Loucy (cell line): ENCODE measurements at regions not wholly inside any gene's neighbourhood (a gene's known extent, or its start where the extent isn't known, plus 50 kb on each side); places are given as distances from the start of the nearest gene placed in this dataset.

Experiments
- EZH2phosphoT487 ChIP-seq: fragments of 200-600 bp; IDR thresholded peaks from 2 replicates; pipeline ENCODE4 v1.6.1; 2018; ENCODE audit warnings: antibody characterized with exemption, mild to moderate bottlenecking, moderate library complexity, borderline replicate concordance
- TF ChIP-seq, protein P1 (sequence below): fragments of 200-600 bp; sonication (generic); conservative IDR thresholded peaks from 2 replicates; pipeline ENCODE4 v1.5.1; 2014; ENCODE audit warnings: mild to moderate bottlenecking, antibody characterized with exemption, low read length

DNA sequence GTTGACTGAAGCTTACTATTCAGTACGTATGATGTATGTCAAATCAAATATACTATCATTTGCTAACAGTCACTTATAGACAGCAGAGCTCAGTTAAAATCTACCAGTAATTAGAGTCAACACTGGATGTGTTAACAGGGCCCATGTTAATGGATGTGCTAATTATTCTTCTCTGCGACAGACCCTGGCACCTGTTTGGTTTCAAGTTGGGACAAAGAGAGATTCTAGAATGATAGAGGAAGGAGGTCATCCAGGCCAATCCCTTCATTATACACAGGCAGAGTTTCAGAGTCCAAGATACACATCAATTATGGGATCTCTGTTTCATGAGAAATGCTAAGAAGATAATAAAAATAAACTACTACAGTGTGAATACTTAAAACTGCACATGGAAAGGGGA, 615.0 kb downstream of the ZNF608 start:
- TF ChIP-seq, protein P1, sequence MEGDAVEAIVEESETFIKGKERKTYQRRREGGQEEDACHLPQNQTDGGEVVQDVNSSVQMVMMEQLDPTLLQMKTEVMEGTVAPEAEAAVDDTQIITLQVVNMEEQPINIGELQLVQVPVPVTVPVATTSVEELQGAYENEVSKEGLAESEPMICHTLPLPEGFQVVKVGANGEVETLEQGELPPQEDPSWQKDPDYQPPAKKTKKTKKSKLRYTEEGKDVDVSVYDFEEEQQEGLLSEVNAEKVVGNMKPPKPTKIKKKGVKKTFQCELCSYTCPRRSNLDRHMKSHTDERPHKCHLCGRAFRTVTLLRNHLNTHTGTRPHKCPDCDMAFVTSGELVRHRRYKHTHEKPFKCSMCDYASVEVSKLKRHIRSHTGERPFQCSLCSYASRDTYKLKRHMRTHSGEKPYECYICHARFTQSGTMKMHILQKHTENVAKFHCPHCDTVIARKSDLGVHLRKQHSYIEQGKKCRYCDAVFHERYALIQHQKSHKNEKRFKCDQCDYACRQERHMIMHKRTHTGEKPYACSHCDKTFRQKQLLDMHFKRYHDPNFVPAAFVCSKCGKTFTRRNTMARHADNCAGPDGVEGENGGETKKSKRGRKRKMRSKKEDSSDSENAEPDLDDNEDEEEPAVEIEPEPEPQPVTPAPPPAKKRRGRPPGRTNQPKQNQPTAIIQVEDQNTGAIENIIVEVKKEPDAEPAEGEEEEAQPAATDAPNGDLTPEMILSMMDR: no peak
- no peak for TF ChIP-seq EZH2phosphoT487
